DOHH2 (cell line): ENCODE measurements at regions not wholly inside any gene's neighbourhood (a gene's known extent, or its start where the extent isn't known, plus 50 kb on each side); places are given as distances from the start of the nearest gene placed in this dataset.

Source experiments
- H3F3A ChIP-seq: fragments of 200-600 bp; sonication (generic), shearing (Covaris generic); 2 replicates; pipeline ENCODE4 v1.6.0; 2016; ENCODE audit warnings: antibody characterized with exemption, mild to moderate bottlenecking; ENCODE audit not compliant: control insufficient read depth, insufficient read depth
- H3K27ac ChIP-seq: fragments of 200-600 bp; sonication (generic); 2 replicates; pipeline ENCODE4 v1.5.1; 2014; ENCODE audit warnings: low read depth, mild to moderate bottlenecking, low read length, moderate library complexity
- H3K27me3 ChIP-seq: fragments of 200-600 bp; sonication (generic); 2 replicates; pipeline ENCODE4 v1.6.1; 2014; ENCODE audit warnings: mild to moderate bottlenecking, low read length, mixed read lengths; ENCODE audit not compliant: control insufficient read depth
- H3K36me3 ChIP-seq: fragments of 200-600 bp; sonication (generic); 2 replicates; pipeline ENCODE4 v1.6.1; 2014; ENCODE audit warnings: mild to moderate bottlenecking, low read length, moderate library complexity, mixed read lengths; ENCODE audit not compliant: control insufficient read depth
- H3K4me1 ChIP-seq: fragments of 200-600 bp; sonication (generic); 2 replicates; pipeline ENCODE4 v1.6.1; 2014; ENCODE audit warnings: mild to moderate bottlenecking, low read length, mixed read lengths; ENCODE audit not compliant: control insufficient read depth
- H3K4me2 ChIP-seq: fragments of 200-600 bp; sonication (generic); 2 replicates; pipeline ENCODE4 v1.6.0; 2014; ENCODE audit warnings: mild to moderate bottlenecking, low read length, moderate library complexity
- H3K4me3 ChIP-seq: fragments of 200-600 bp; sonication (generic); 2 replicates; pipeline ENCODE4 v1.5.1; 2014; ENCODE audit warnings: mild to moderate bottlenecking, low read length, mixed read lengths
- H3K79me2 ChIP-seq: fragments of 200-600 bp; sonication (generic); 2 replicates; pipeline ENCODE4 v1.6.1; 2014; ENCODE audit warnings: mild to moderate bottlenecking, low read length, mixed read lengths; ENCODE audit not compliant: control insufficient read depth
- H3K9me2 ChIP-seq: fragments of 200-600 bp; sonication (generic); replicated peaks from 2 replicates; pipeline ENCODE4 v1.6.1; 2014; ENCODE audit warnings: mild to moderate bottlenecking, low read length, mixed read lengths; ENCODE audit not compliant: control insufficient read depth
- H3K9me3 ChIP-seq: fragments of 200-600 bp; sonication (generic); 2 replicates; pipeline ENCODE4 v1.6.1; 2014; ENCODE audit warnings: antibody characterized with exemption, low read length, mixed read lengths; ENCODE audit not compliant: control insufficient read depth, insufficient read depth
- H4K20me1 ChIP-seq: fragments of 200-600 bp; sonication (generic); 2 replicates; pipeline ENCODE4 v1.6.0; 2014; ENCODE audit warnings: low read depth, mild to moderate bottlenecking, antibody characterized with exemption, low read length, moderate library complexity; ENCODE audit not compliant: control insufficient read depth, insufficient read depth
- CTCF ChIP-seq: fragments of 200-600 bp; sonication (generic); IDR thresholded peaks from one replicate; pipeline ENCODE4 v1.5.1; 2014; ENCODE audit warnings: antibody characterized with exemption, mild to moderate bottlenecking, low read depth, low read length; ENCODE audit not compliant: poor library complexity, severe bottlenecking
- EZH2phosphoT487 ChIP-seq: fragments of 200-600 bp; sonication (generic); IDR thresholded peaks from 2 replicates; pipeline ENCODE4 v1.6.1; 2017; ENCODE audit warnings: borderline replicate concordance, mild to moderate bottlenecking, antibody characterized with exemption, low read length, moderate library complexity, mixed read lengths

GRCh38 chr11:109968299-109968698, 124.9 kb upstream of the ZC3H12C start:
- Histone ChIP-seq H3K27ac (no peak overlapping the region), H3K4me3 (no peak overlapping the region), H3K79me2 (no peaks in the 10 kb centered on the region), H3F3A (no peaks in the 10 kb centered on the region), H3K4me2 (no peak overlapping the region), H3K36me3 (no peaks in the 10 kb centered on the region), H3K4me1 (peaks cover 25% of the 10 kb centered on the region), H4K20me1 (no peaks in the 10 kb centered on the region), H3K27me3 (no peaks in the 10 kb centered on the region), H3K9me2 (no peaks in the 10 kb centered on the region), H3K9me3 (no peaks in the 10 kb centered on the region)
- TF ChIP-seq EZH2phosphoT487 (no peak), CTCF (no peak)

GRCh38 chr11:109968781-109969180, 124.4 kb upstream of the ZC3H12C start:
- no peaks in the 10 kb centered on the region for H3F3A ChIP-seq
- no peaks in the 10 kb centered on the region for H3K27me3 ChIP-seq

GRCh38 chr11:109970516-109971183, 122.5 kb upstream of the ZC3H12C start:
- Histone ChIP-seq H3K4me2 (no peak overlapping the region), H3K27ac (no peak overlapping the region)

More at GRCh38 chr11:109968781-109969180, 124.4 kb upstream of the ZC3H12C start:
- Histone ChIP-seq H3K9me2 (no peaks in the 10 kb centered on the region), H3K4me2 (no peak overlapping the region), H3K9me3 (no peaks in the 10 kb centered on the region), H3K4me3 (no peak overlapping the region), H3K79me2 (no peaks in the 10 kb centered on the region), H4K20me1 (no peaks in the 10 kb centered on the region), H3K36me3 (no peaks in the 10 kb centered on the region), H3K27ac (no peak overlapping the region), H3K4me1 (peaks cover 25% of the 10 kb centered on the region)
- TF ChIP-seq EZH2phosphoT487, result no peak
- TF ChIP-seq CTCF, result no peak

More at GRCh38 chr11:109970516-109971183, 122.5 kb upstream of the ZC3H12C start:
- no peaks in the 10 kb centered on the region for H4K20me1 ChIP-seq
- H3K9me2 ChIP-seq, result no peaks in the 10 kb centered on the region
- H3K9me3 ChIP-seq, result no peaks in the 10 kb centered on the region
- no peak overlapping the region for H3K4me3 ChIP-seq
- H3K36me3 ChIP-seq, result no peaks in the 10 kb centered on the region
- H3K79me2 ChIP-seq, result no peaks in the 10 kb centered on the region
- H3K27me3 ChIP-seq, result no peaks in the 10 kb centered on the region
- H3K4me1 ChIP-seq, result peaks cover 25% of the 10 kb centered on the region
- H3F3A ChIP-seq, result no peaks in the 10 kb centered on the region
- TF ChIP-seq EZH2phosphoT487 (no peak), CTCF (no peak)
